H1 (cell line): ENCODE measurements at regions not wholly inside any gene's neighbourhood (a gene's known extent, or its start where the extent isn't known, plus 50 kb on each side); places are given as distances from the start of the nearest gene placed in this dataset.

Experiments
- CTCF ChIA-PET: fragments of 300-600 bp; sonication (Branson Sonifier 250); formaldehyde crosslinking; loops from one replicate; lab custom pipeline; 2021; ENCODE audit not compliant: partially characterized antibody; lab: Charles Lee
- POLR2A ChIA-PET: fragments of 300-600 bp; sonication (Branson Sonifier 250); formaldehyde crosslinking; loops from one replicate; lab custom pipeline; 2021; ENCODE audit warnings: inconsistent platforms; ENCODE audit not compliant: partially characterized antibody; lab: Charles Lee
- DNase-seq, 2 experiments: peaks; one replicate each; pipeline versions ENCODE4 v3.0.0 to v3.0.0-alpha.2; 2010 to 2022; ENCODE audit warnings: low spot score in 2 of 2, low read depth in 1 of 2, mixed read lengths in 1 of 2
- FAIRE-seq: peaks from 2 replicates; lab custom pipeline; 2011; peaks lifted over from hg19 to GRCh38; lab: Jason Lieb, UNC
- H2AFZ ChIP-seq: 2 replicates; pipeline ENCODE4 v1.8.1; 2012; ENCODE audit warnings: low read length, inconsistent platforms
- H2AK5ac ChIP-seq: 2 replicates; pipeline ENCODE4 v1.6.1; 2013; ENCODE audit warnings: low read depth, low read length
- H2BK120ac ChIP-seq: replicated peaks from 2 replicates; pipeline ENCODE3; 2013; ENCODE audit warnings: low read depth, low read length, inconsistent platforms
- H2BK12ac ChIP-seq: 2 replicates; pipeline ENCODE4 v1.6.1; 2013; ENCODE audit warnings: low read depth, low read length
- H2BK15ac ChIP-seq: 2 replicates; pipeline ENCODE4 v1.6.1; 2013; ENCODE audit warnings: low read length
- H2BK20ac ChIP-seq: 2 replicates; pipeline ENCODE4 v1.6.1; 2013; ENCODE audit warnings: low read length
- H2BK5ac ChIP-seq: 2 replicates; pipeline ENCODE4 v1.6.1; 2013; ENCODE audit warnings: low read depth, low read length
- H3K14ac ChIP-seq: 2 replicates; pipeline ENCODE4 v1.6.1; 2013; ENCODE audit warnings: inconsistent platforms; ENCODE audit not compliant: insufficient read length
- H3K18ac ChIP-seq: 2 replicates; pipeline ENCODE4 v1.6.1; 2013; ENCODE audit warnings: low read length; ENCODE audit errors: extremely low read depth
- H3K23ac ChIP-seq: 2 replicates; pipeline ENCODE4 v1.6.1; 2013; ENCODE audit warnings: inconsistent platforms; ENCODE audit not compliant: insufficient read length
- H3K23me2 ChIP-seq: 2 replicates; pipeline ENCODE4 v1.6.1; 2013; ENCODE audit warnings: low read depth, low read length
- H3K27ac ChIP-seq: 2 replicates; pipeline ENCODE4 v1.6.1; 2011; ENCODE audit warnings: low read depth, low read length, inconsistent platforms
- H3K27me3 ChIP-seq, 4 experiments: replicated peaks in 1 of 4; 1 replicate in 1 of 4; 2 replicates in 3 of 4; pipeline versions ENCODE4 v1.6.1 to v1.8.1; 2011 to 2013; ENCODE audit warnings: low read length in 3 of 4, mild to moderate bottlenecking in 3 of 4, inconsistent platforms in 2 of 4, mixed read lengths in 2 of 4, moderate library complexity in 1 of 4; ENCODE audit not compliant: control insufficient read depth in 3 of 4, insufficient read depth in 3 of 4; ENCODE audit errors: extremely low read depth in 1 of 4
- H3K36me3 ChIP-seq, 4 experiments: 2 replicates each; pipeline versions ENCODE4 v1.6.1 to v1.8.1; 2011 to 2013; ENCODE audit warnings: mild to moderate bottlenecking in 4 of 4, low read length in 3 of 4, moderate library complexity in 2 of 4, control low read depth in 1 of 4, inconsistent platforms in 1 of 4; ENCODE audit not compliant: insufficient read depth in 4 of 4, control insufficient read depth in 2 of 4
- H3K4ac ChIP-seq: replicated peaks from 2 replicates; pipeline ENCODE3; 2013; ENCODE audit warnings: low read length, low read depth, mixed read lengths, inconsistent platforms; ENCODE audit not compliant: insufficient read length
- H3K4me1 ChIP-seq, 4 experiments: replicated peaks in 1 of 4; 1 replicate in 1 of 4; 2 replicates in 3 of 4; pipeline versions ENCODE4 v1.6.1 to v1.8.1; 2011 to 2013; ENCODE audit warnings: low read length in 3 of 4, inconsistent platforms in 2 of 4, mixed read lengths in 1 of 4; ENCODE audit not compliant: insufficient read depth in 4 of 4, control insufficient read depth in 3 of 4
- H3K4me2 ChIP-seq, 2 experiments: 2 replicates each; pipeline versions ENCODE4 v1.6.1 to v1.8.1; 2011 to 2013; ENCODE audit warnings: low read depth in 2 of 2, low read length in 2 of 2, control low read depth in 1 of 2, inconsistent platforms in 1 of 2, mild to moderate bottlenecking in 1 of 2; ENCODE audit not compliant: insufficient read depth in 1 of 2
- H3K4me3 ChIP-seq, 4 experiments: fragments of 200-600, 300-600 bp in 1 of 4; sonication (generic), shearing (Covaris generic), sonication (Bioruptor Twin) in 1 of 4; 2 replicates each; pipeline versions ENCODE4 v1.5.1 to v1.8.1; 2011 to 2016; ENCODE audit warnings: low read length in 4 of 4, low read depth in 3 of 4, control low read depth in 2 of 4, inconsistent platforms in 2 of 4, mild to moderate bottlenecking in 2 of 4, mixed read lengths in 1 of 4, moderate library complexity in 1 of 4; ENCODE audit not compliant: insufficient read depth in 2 of 4; ENCODE audit errors: extremely low read depth in 1 of 4
- H3K56ac ChIP-seq: replicated peaks from 2 replicates; pipeline ENCODE3; 2013; ENCODE audit warnings: low read depth, mild to moderate bottlenecking, mixed read lengths, low read length, inconsistent platforms; ENCODE audit not compliant: insufficient read length
- H3K79me1 ChIP-seq: 2 replicates; pipeline ENCODE4 v1.6.1; 2013; ENCODE audit warnings: low read depth, low read length, control low read depth
- H3K79me2 ChIP-seq, 2 experiments: 2 replicates each; pipeline versions ENCODE4 v1.6.1 to v1.8.1; 2012 to 2013; ENCODE audit warnings: low read length in 2 of 2, mild to moderate bottlenecking in 2 of 2, inconsistent platforms in 1 of 2; ENCODE audit not compliant: insufficient read depth in 2 of 2, control insufficient read depth in 1 of 2
- H3K9ac ChIP-seq, 4 experiments: replicated peaks in 1 of 4; 1 replicate in 1 of 4; 2 replicates in 3 of 4; pipeline versions ENCODE4 v1.6.1 to v1.8.1; 2011 to 2013; ENCODE audit warnings: low read depth in 3 of 4, low read length in 3 of 4, control low read depth in 2 of 4, mild to moderate bottlenecking in 2 of 4, moderate library complexity in 2 of 4, inconsistent platforms in 1 of 4; ENCODE audit errors: extremely low read depth in 1 of 4
- H3K9me3 ChIP-seq, 2 experiments: 2 replicates each; pipeline versions ENCODE4 v1.6.1 to v1.8.1; 2012 to 2013; ENCODE audit warnings: mild to moderate bottlenecking in 2 of 2, moderate library complexity in 2 of 2, control low read depth in 1 of 2, inconsistent platforms in 1 of 2, low read depth in 1 of 2, low read length in 1 of 2, mixed read lengths in 1 of 2; ENCODE audit not compliant: insufficient read depth in 2 of 2
- H4K20me1 ChIP-seq, 2 experiments: replicated peaks in 1 of 2; 2 replicates each; pipeline versions ENCODE3 to v1.8.1; 2011 to 2013; ENCODE audit warnings: inconsistent platforms in 2 of 2, low read length in 2 of 2, mild to moderate bottlenecking in 1 of 2; ENCODE audit not compliant: insufficient read depth in 2 of 2, control insufficient read depth in 1 of 2
- H4K5ac ChIP-seq: 2 replicates; pipeline ENCODE4 v1.6.1; 2013; ENCODE audit warnings: low read length, low read depth, mixed read lengths, inconsistent platforms; ENCODE audit not compliant: insufficient read length
- H4K8ac ChIP-seq: 2 replicates; pipeline ENCODE4 v1.8.0; 2013; ENCODE audit warnings: mild to moderate bottlenecking, moderate library complexity, low read length, inconsistent platforms; ENCODE audit not compliant: insufficient read depth; ENCODE audit errors: extremely low read depth
- H4K91ac ChIP-seq: replicated peaks from 2 replicates; pipeline ENCODE3; 2013; ENCODE audit warnings: low read length, mixed read lengths, inconsistent platforms; ENCODE audit not compliant: insufficient read length
- WGBS, 2 experiments: shearing (Covaris generic) in 1 of 2; methylation state at CpG; one replicate each; pipeline versions ENCODE4 v1.1.6 to v1.1.7; 2013 to 2015; ENCODE audit warnings: low lambda C conversion rate in 2 of 2, mixed read lengths in 2 of 2, inconsistent platforms in 1 of 2, low coverage in 1 of 2, missing lambda C conversion rate in 1 of 2; ENCODE audit not compliant: insufficient replicate concordance in 2 of 2, insufficient coverage in 1 of 2, insufficient read length in 1 of 2; ENCODE audit errors: extremely low coverage in 1 of 2, missing lambda C conversion rate in 1 of 2; 5-methylcytosine and 5-hydroxymethylcytosine counted together
- TF ChIP-seq, protein P1 (sequence below): IDR thresholded peaks from 2 replicates; pipeline ENCODE4 v1.6.1; 2011; ENCODE audit warnings: low read depth, mild to moderate bottlenecking, low read length; ENCODE audit not compliant: insufficient read depth
- TF ChIP-seq, protein P2 (sequence below), 3 experiments: IDR thresholded peaks; 1 replicate in 2 of 3; 2 replicates in 1 of 3; pipeline versions ENCODE4 v1.5.1 to v1.6.1; 2011; ENCODE audit warnings: low read length in 3 of 3, mild to moderate bottlenecking in 3 of 3, inconsistent platforms in 2 of 3, low read depth in 1 of 3, moderate library complexity in 1 of 3; ENCODE audit not compliant: insufficient read depth in 1 of 3; ENCODE audit errors: control extremely low read depth in 1 of 3

GRCh38 chr21:19239696-19240095 lies 836.1 kb upstream of the TMPRSS15 start:
- Histone ChIP-seq H2AFZ (no peak overlapping the region), H3K79me1 (no peaks in the 10 kb centered on the region), H3K27me3 (no peaks in the 10 kb centered on the region), H2AK5ac (no peak overlapping the region), H4K5ac (no peak overlapping the region), H3K23me2 (no peaks in the 10 kb centered on the region), H3K4me1 (no peaks in the 10 kb centered on the region), H2BK20ac (no peak overlapping the region), H4K8ac (no peak overlapping the region), H3K23ac (no peak overlapping the region), H3K9ac (no peak overlapping the region), H4K20me1 (no peaks in the 10 kb centered on the region), H2BK5ac (no peak overlapping the region), H2BK120ac (no peak overlapping the region), H3K36me3 (no peaks in the 10 kb centered on the region), H2BK12ac (no peak overlapping the region), H3K4me3 (no peak overlapping the region), H2BK15ac (no peak overlapping the region), H3K27ac (no peak overlapping the region), H4K91ac (no peak overlapping the region), H3K4ac (no peak overlapping the region), H3K4me2 (no peak overlapping the region), H3K79me2 (no peaks in the 10 kb centered on the region), H3K56ac (no peak overlapping the region), H3K18ac (no peak overlapping the region), H3K14ac (no peak overlapping the region), H3K9me3 (no peaks in the 10 kb centered on the region)
- CTCF ChIA-PET: no interaction called here
- FAIRE-seq (no peak), DNase-seq (no peak)
- WGBS, 2 experiments: 90% methylated on average over 1 of the region's 1 CpG; no CpG with 5 or more reads in 1 of the 2 experiments
- POLR2A ChIA-PET: no interaction called here
- TF ChIP-seq, protein P1, sequence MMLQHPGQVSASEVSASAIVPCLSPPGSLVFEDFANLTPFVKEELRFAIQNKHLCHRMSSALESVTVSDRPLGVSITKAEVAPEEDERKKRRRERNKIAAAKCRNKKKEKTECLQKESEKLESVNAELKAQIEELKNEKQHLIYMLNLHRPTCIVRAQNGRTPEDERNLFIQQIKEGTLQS: no peak
- TF ChIP-seq, protein P2, sequence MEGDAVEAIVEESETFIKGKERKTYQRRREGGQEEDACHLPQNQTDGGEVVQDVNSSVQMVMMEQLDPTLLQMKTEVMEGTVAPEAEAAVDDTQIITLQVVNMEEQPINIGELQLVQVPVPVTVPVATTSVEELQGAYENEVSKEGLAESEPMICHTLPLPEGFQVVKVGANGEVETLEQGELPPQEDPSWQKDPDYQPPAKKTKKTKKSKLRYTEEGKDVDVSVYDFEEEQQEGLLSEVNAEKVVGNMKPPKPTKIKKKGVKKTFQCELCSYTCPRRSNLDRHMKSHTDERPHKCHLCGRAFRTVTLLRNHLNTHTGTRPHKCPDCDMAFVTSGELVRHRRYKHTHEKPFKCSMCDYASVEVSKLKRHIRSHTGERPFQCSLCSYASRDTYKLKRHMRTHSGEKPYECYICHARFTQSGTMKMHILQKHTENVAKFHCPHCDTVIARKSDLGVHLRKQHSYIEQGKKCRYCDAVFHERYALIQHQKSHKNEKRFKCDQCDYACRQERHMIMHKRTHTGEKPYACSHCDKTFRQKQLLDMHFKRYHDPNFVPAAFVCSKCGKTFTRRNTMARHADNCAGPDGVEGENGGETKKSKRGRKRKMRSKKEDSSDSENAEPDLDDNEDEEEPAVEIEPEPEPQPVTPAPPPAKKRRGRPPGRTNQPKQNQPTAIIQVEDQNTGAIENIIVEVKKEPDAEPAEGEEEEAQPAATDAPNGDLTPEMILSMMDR (IDR thresholded peaks at IDR 0.05; ENCODE audit: control extremely low read depth in 1 of 3, insufficient read depth in 1 of 3, low read depth in 1 of 3, low read length in 3 of 3): no peak
